ENCODE measurements at regions not wholly inside any gene's neighbourhood (a gene's known extent, or its start where the extent isn't known, plus 50 kb on each side); places are given as distances from the start of the nearest gene placed in this dataset.

GRCh38 chr10:21329995-21330627 is 195.4 kb downstream of the SKIDA1 start:
- no peak overlapping the region for H3K4me3 ChIP-seq (ENCODE audit: insufficient read depth, low read depth, low read length, poor library complexity, severe bottlenecking)
- H3K36me3 ChIP-seq (ENCODE audit: control insufficient read depth, insufficient read depth, low read length) = no peaks in the 10 kb centered on the region
- no peaks in the 10 kb centered on the region for H3K9me3 ChIP-seq (ENCODE audit: control insufficient read depth, low read length)
- DNase-seq = no peak
- H3K4me1 ChIP-seq (ENCODE audit: control insufficient read depth, insufficient read depth, low read length, poor library complexity, severe bottlenecking) = no peaks in the 10 kb centered on the region
- H3K27ac ChIP-seq (ENCODE audit: insufficient read depth, low read length, poor library complexity, severe bottlenecking) = no peak overlapping the region
- no peaks in the 10 kb centered on the region for H3K27me3 ChIP-seq (replicated peaks; ENCODE audit: control insufficient read depth, insufficient read depth, low read length, poor library complexity, severe bottlenecking)

- H3K4me3 ChIP-seq (ENCODE audit: insufficient read depth, low read depth, low read length, poor library complexity, severe bottlenecking) = no peak overlapping the region
- no peaks in the 10 kb centered on the region for H3K36me3 ChIP-seq (ENCODE audit: control insufficient read depth, insufficient read depth, low read length)
- DNase-seq = no peak
- H3K27me3 ChIP-seq (replicated peaks; ENCODE audit: control insufficient read depth, insufficient read depth, low read length, poor library complexity, severe bottlenecking) = no peaks in the 10 kb centered on the region
- H3K4me1 ChIP-seq (ENCODE audit: control insufficient read depth, insufficient read depth, low read length, poor library complexity, severe bottlenecking) = no peaks in the 10 kb centered on the region
- no peaks in the 10 kb centered on the region for H3K9me3 ChIP-seq (ENCODE audit: control insufficient read depth, low read length)
- H3K27ac ChIP-seq (ENCODE audit: insufficient read depth, low read length, poor library complexity, severe bottlenecking) = no peak overlapping the region
Measured at GRCh38 chr10:21327289-21327993, 198.0 kb downstream of the SKIDA1 start.

GRCh38 chr10:21326594-21327288 is 198.7 kb downstream of the SKIDA1 start:
- no peak overlapping the region for H3K27ac ChIP-seq (ENCODE audit: insufficient read depth, low read length, poor library complexity, severe bottlenecking)
- H3K4me1 ChIP-seq (ENCODE audit: control insufficient read depth, insufficient read depth, low read length, poor library complexity, severe bottlenecking) = no peaks in the 10 kb centered on the region
- H3K4me3 ChIP-seq (ENCODE audit: insufficient read depth, low read depth, low read length, poor library complexity, severe bottlenecking) = no peak overlapping the region
- no peaks in the 10 kb centered on the region for H3K36me3 ChIP-seq (ENCODE audit: control insufficient read depth, insufficient read depth, low read length)
- H3K9me3 ChIP-seq (ENCODE audit: control insufficient read depth, low read length) = no peaks in the 10 kb centered on the region
- no peak for DNase-seq
- H3K27me3 ChIP-seq (replicated peaks; ENCODE audit: control insufficient read depth, insufficient read depth, low read length, poor library complexity, severe bottlenecking) = no peaks in the 10 kb centered on the region

GRCh38 chr10:21318540-21319167 is 206.8 kb downstream of the SKIDA1 start:
- Histone ChIP-seq H3K36me3 (ENCODE audit: control insufficient read depth, insufficient read depth, low read length) (no peaks in the 10 kb centered on the region), H3K27ac (ENCODE audit: insufficient read depth, low read length, poor library complexity, severe bottlenecking) (no peak overlapping the region), H3K4me3 (ENCODE audit: insufficient read depth, low read depth, low read length, poor library complexity, severe bottlenecking) (no peak overlapping the region), H3K9me3 (ENCODE audit: control insufficient read depth, low read length) (no peaks in the 10 kb centered on the region), H3K4me1 (ENCODE audit: control insufficient read depth, insufficient read depth, low read length, poor library complexity, severe bottlenecking) (no peaks in the 10 kb centered on the region), H3K27me3 (replicated peaks; ENCODE audit: control insufficient read depth, insufficient read depth, low read length, poor library complexity, severe bottlenecking) (no peaks in the 10 kb centered on the region)
- DNase-seq = no peak

- Histone ChIP-seq H3K36me3 (ENCODE audit: control insufficient read depth, insufficient read depth, low read length) (no peaks in the 10 kb centered on the region), H3K9me3 (ENCODE audit: control insufficient read depth, low read length) (no peaks in the 10 kb centered on the region), H3K27me3 (replicated peaks; ENCODE audit: control insufficient read depth, insufficient read depth, low read length, poor library complexity, severe bottlenecking) (no peaks in the 10 kb centered on the region), H3K4me3 (ENCODE audit: insufficient read depth, low read depth, low read length, poor library complexity, severe bottlenecking) (no peak overlapping the region), H3K4me1 (ENCODE audit: control insufficient read depth, insufficient read depth, low read length, poor library complexity, severe bottlenecking) (no peaks in the 10 kb centered on the region), H3K27ac (ENCODE audit: insufficient read depth, low read length, poor library complexity, severe bottlenecking) (no peak overlapping the region)
- no peak for DNase-seq
Measured at GRCh38 chr10:21317902-21318301, 207.6 kb downstream of the SKIDA1 start.

- no peaks in the 10 kb centered on the region for H3K27me3 ChIP-seq (replicated peaks; ENCODE audit: control insufficient read depth, insufficient read depth, low read length, poor library complexity, severe bottlenecking)
- H3K4me3 ChIP-seq (ENCODE audit: insufficient read depth, low read depth, low read length, poor library complexity, severe bottlenecking) = no peak overlapping the region
- no peaks in the 10 kb centered on the region for H3K9me3 ChIP-seq (ENCODE audit: control insufficient read depth, low read length)
- no peak for DNase-seq
- H3K27ac ChIP-seq (ENCODE audit: insufficient read depth, low read length, poor library complexity, severe bottlenecking) = no peak overlapping the region
- no peaks in the 10 kb centered on the region for H3K4me1 ChIP-seq (ENCODE audit: control insufficient read depth, insufficient read depth, low read length, poor library complexity, severe bottlenecking)
- H3K36me3 ChIP-seq (ENCODE audit: control insufficient read depth, insufficient read depth, low read length) = no peaks in the 10 kb centered on the region
Measured at GRCh38 chr10:21315645-21316220, 209.7 kb downstream of the SKIDA1 start.

GRCh38 chr10:21314906-21315644 is 210.4 kb downstream of the SKIDA1 start:
- no peak for DNase-seq
- H3K36me3 ChIP-seq (ENCODE audit: control insufficient read depth, insufficient read depth, low read length) = no peaks in the 10 kb centered on the region
- no peak overlapping the region for H3K27ac ChIP-seq (ENCODE audit: insufficient read depth, low read length, poor library complexity, severe bottlenecking)
- no peak overlapping the region for H3K4me3 ChIP-seq (ENCODE audit: insufficient read depth, low read depth, low read length, poor library complexity, severe bottlenecking)
- no peaks in the 10 kb centered on the region for H3K27me3 ChIP-seq (replicated peaks; ENCODE audit: control insufficient read depth, insufficient read depth, low read length, poor library complexity, severe bottlenecking)
- no peaks in the 10 kb centered on the region for H3K9me3 ChIP-seq (ENCODE audit: control insufficient read depth, low read length)
- no peaks in the 10 kb centered on the region for H3K4me1 ChIP-seq (ENCODE audit: control insufficient read depth, insufficient read depth, low read length, poor library complexity, severe bottlenecking)

GRCh38 chr10:21314111-21314626 is 211.3 kb downstream of the SKIDA1 start:
- no peaks in the 10 kb centered on the region for H3K36me3 ChIP-seq (ENCODE audit: control insufficient read depth, insufficient read depth, low read length)
- H3K9me3 ChIP-seq (ENCODE audit: control insufficient read depth, low read length) = no peaks in the 10 kb centered on the region
- H3K27me3 ChIP-seq (replicated peaks; ENCODE audit: control insufficient read depth, insufficient read depth, low read length, poor library complexity, severe bottlenecking) = no peaks in the 10 kb centered on the region
- no peak overlapping the region for H3K4me3 ChIP-seq (ENCODE audit: insufficient read depth, low read depth, low read length, poor library complexity, severe bottlenecking)
- no peaks in the 10 kb centered on the region for H3K4me1 ChIP-seq (ENCODE audit: control insufficient read depth, insufficient read depth, low read length, poor library complexity, severe bottlenecking)
- DNase-seq = no peak
- no peak overlapping the region for H3K27ac ChIP-seq (ENCODE audit: insufficient read depth, low read length, poor library complexity, severe bottlenecking)

- Histone ChIP-seq H3K27me3 (replicated peaks; ENCODE audit: control insufficient read depth, insufficient read depth, low read length, poor library complexity, severe bottlenecking) (no peaks in the 10 kb centered on the region), H3K4me3 (ENCODE audit: insufficient read depth, low read depth, low read length, poor library complexity, severe bottlenecking) (no peak overlapping the region), H3K27ac (ENCODE audit: insufficient read depth, low read length, poor library complexity, severe bottlenecking) (no peak overlapping the region), H3K4me1 (ENCODE audit: control insufficient read depth, insufficient read depth, low read length, poor library complexity, severe bottlenecking) (no peaks in the 10 kb centered on the region), H3K36me3 (ENCODE audit: control insufficient read depth, insufficient read depth, low read length) (no peaks in the 10 kb centered on the region), H3K9me3 (ENCODE audit: control insufficient read depth, low read length) (no peaks in the 10 kb centered on the region)
- DNase-seq = no peak
Measured at GRCh38 chr10:21313691-21314090, 211.8 kb downstream of the SKIDA1 start.
